ENCODE measurements at regions not wholly inside any gene's neighbourhood (a gene's known extent, or its start where the extent isn't known, plus 50 kb on each side); places are given as distances from the start of the nearest gene placed in this dataset.

- H3K4me1 Mint-ChIP-seq (ENCODE audit: low read depth, unreplicated experiment), result no peaks in the 10 kb centered on the region
- Histone ChIP-seq H3K9me3 (peaks cover 9% of the 10 kb centered on the region; the same call in 1 of the 2 replicates), H3K27me3 (replicated peaks; ENCODE audit: control insufficient read depth, insufficient read depth, low read length) (no peaks in the 10 kb centered on the region), H3K4me1 (no peaks in the 10 kb centered on the region), H3K36me3 (ENCODE audit: control insufficient read depth, insufficient read depth, low read length) (no peaks in the 10 kb centered on the region), H3K4me3 (ENCODE audit: low read depth, low read length) (no peak overlapping the region)
- BruUV-seq (replicated peaks), result no TSS peak
- peaks cover 32% of the 10 kb centered on the region for H3K9me3 Mint-ChIP-seq (ENCODE audit: unreplicated experiment)
- no peak overlapping the region for H3K27ac Mint-ChIP-seq (ENCODE audit: unreplicated experiment)
- POLR2A ChIA-PET, result no interaction called here
- no peak for TF ChIP-seq CTCF (IDR thresholded peaks at IDR 0.05; ENCODE audit: insufficient read depth in 1 of 2, low read depth in 1 of 2, low read length in 1 of 2, severe bottlenecking in 1 of 2, unreplicated experiment in 1 of 2)
- no peak overlapping the region for H3K4me3 Mint-ChIP-seq (ENCODE audit: unreplicated experiment)
- intact Hi-C loops (cut with micrococcal nuclease; ENCODE audit: unreplicated experiment), result no loop called here
- no peaks in the 10 kb centered on the region for H3K27me3 Mint-ChIP-seq (ENCODE audit: insufficient read depth, unreplicated experiment)
- no peaks in the 10 kb centered on the region for H3K36me3 Mint-ChIP-seq (ENCODE audit: insufficient read depth, unreplicated experiment)
- CTCF ChIA-PET, result no interaction called here
- DNase-seq, result no peak
These were observed 240.4 kb upstream of the FAR2 start for GRCh38 chr12:28908646-28909045.

DNA sequence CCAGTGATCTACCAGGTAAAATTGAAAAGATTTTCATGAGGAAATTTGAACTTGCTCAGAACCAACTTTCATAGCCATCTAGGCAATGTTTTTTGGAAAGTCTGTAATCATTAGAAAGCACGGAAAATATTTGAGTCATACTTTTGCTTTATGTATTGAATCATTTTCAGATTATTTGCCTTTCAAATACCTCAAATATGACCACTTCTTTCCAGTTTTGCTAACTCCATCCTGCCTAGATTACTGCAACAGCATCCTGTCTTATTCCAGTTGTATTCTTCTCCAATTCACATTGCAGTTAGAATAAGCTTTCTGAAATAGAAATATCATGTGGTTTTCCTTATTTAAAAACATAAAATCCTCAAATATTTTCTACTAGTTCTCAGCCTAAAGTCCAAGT, 239.8 kb upstream of the FAR2 start:
- no peak for DNase-seq
- Histone ChIP-seq H3K4me3 (ENCODE audit: low read depth, low read length) (no peak overlapping the region), H3K4me1 (no peaks in the 10 kb centered on the region), H3K9me3 (peaks cover 9% of the 10 kb centered on the region; the same call in 1 of the 2 replicates), H3K36me3 (ENCODE audit: control insufficient read depth, insufficient read depth, low read length) (no peaks in the 10 kb centered on the region), H3K27me3 (replicated peaks; ENCODE audit: control insufficient read depth, insufficient read depth, low read length) (no peaks in the 10 kb centered on the region)
- no peaks in the 10 kb centered on the region for H3K27me3 Mint-ChIP-seq (ENCODE audit: insufficient read depth, unreplicated experiment)
- H3K27ac Mint-ChIP-seq (ENCODE audit: unreplicated experiment), result no peak overlapping the region
- H3K36me3 Mint-ChIP-seq (ENCODE audit: insufficient read depth, unreplicated experiment), result no peaks in the 10 kb centered on the region
- intact Hi-C loops (cut with micrococcal nuclease; ENCODE audit: unreplicated experiment), result no loop called here
- no peak for TF ChIP-seq CTCF (IDR thresholded peaks at IDR 0.05; ENCODE audit: insufficient read depth in 1 of 2, low read depth in 1 of 2, low read length in 1 of 2, severe bottlenecking in 1 of 2, unreplicated experiment in 1 of 2)
- no peaks in the 10 kb centered on the region for H3K4me1 Mint-ChIP-seq (ENCODE audit: low read depth, unreplicated experiment)
- ChIA-PET CTCF (no interaction called here), POLR2A (no interaction called here)
- no peak overlapping the region for H3K4me3 Mint-ChIP-seq (ENCODE audit: unreplicated experiment)
- H3K9me3 Mint-ChIP-seq (ENCODE audit: unreplicated experiment), result peaks cover 34% of the 10 kb centered on the region
- no TSS peak for BruUV-seq (replicated peaks)

GRCh38 chr12:28925719-28926376, 223.2 kb upstream of the FAR2 start:
- Histone ChIP-seq H3K4me1 (no peaks in the 10 kb centered on the region), H3K4me3 (ENCODE audit: low read depth, low read length) (no peak overlapping the region), H3K36me3 (ENCODE audit: control insufficient read depth, insufficient read depth, low read length) (no peaks in the 10 kb centered on the region), H3K9me3 (no peaks in the 10 kb centered on the region; the same call in 1 of the 2 replicates), H3K27me3 (replicated peaks; ENCODE audit: control insufficient read depth, insufficient read depth, low read length) (no peaks in the 10 kb centered on the region)
- Mint-ChIP-seq H3K36me3 (ENCODE audit: insufficient read depth, unreplicated experiment) (no peaks in the 10 kb centered on the region), H3K27ac (ENCODE audit: unreplicated experiment) (no peak overlapping the region), H3K4me1 (ENCODE audit: low read depth, unreplicated experiment) (no peaks in the 10 kb centered on the region), H3K27me3 (ENCODE audit: insufficient read depth, unreplicated experiment) (peaks cover 7% of the 10 kb centered on the region), H3K4me3 (ENCODE audit: unreplicated experiment) (no peak overlapping the region), H3K9me3 (ENCODE audit: unreplicated experiment) (peaks cover 11% of the 10 kb centered on the region)
- intact Hi-C loops (cut with micrococcal nuclease; ENCODE audit: unreplicated experiment), result no loop called here
- DNase-seq, result no peak
- BruUV-seq (replicated peaks), result no TSS peak
- no peak for TF ChIP-seq CTCF (IDR thresholded peaks at IDR 0.05; ENCODE audit: insufficient read depth in 1 of 2, low read depth in 1 of 2, low read length in 1 of 2, severe bottlenecking in 1 of 2, unreplicated experiment in 1 of 2)
- CTCF ChIA-PET, result no interaction called here
- POLR2A ChIA-PET, result no interaction called here
